G401.6 (cell line): ENCODE measurements at regions not wholly inside any gene's neighbourhood (a gene's known extent, or its start where the extent isn't known, plus 50 kb on each side); places are given as distances from the start of the nearest gene placed in this dataset.
"Not testable (repeated sequence)": the region's sequence is repeated elsewhere in the genome, so short reads cannot be mapped to it uniquely, and the experiment has no call there.

Source experiments
- FAIRE-seq: peaks from 2 replicates; lab custom pipeline; 2012; peaks lifted over from hg19 to GRCh38; lab: Jason Lieb, UNC

- no peak for FAIRE-seq
Measured at GRCh38 chr6:169144356-169144755, 109.3 kb downstream of the THBS2 start.

GRCh38 chr6:169142538-169142844 is 111.2 kb downstream of the THBS2 start:
- FAIRE-seq = no peak

GRCh38 chr6:169141671-169142537 is 111.7 kb downstream of the THBS2 start:
- no peak for FAIRE-seq

GRCh38 chr6:169140986-169141495 is 112.6 kb downstream of the THBS2 start:
- no peak for FAIRE-seq

- FAIRE-seq = no peak
Measured at GRCh38 chr6:169139179-169139971, 114.3 kb downstream of the THBS2 start.

GRCh38 chr6:169132352-169132940 is 121.2 kb downstream of the THBS2 start:
- no peak for FAIRE-seq

GRCh38 chr6:169131390-169131789 is 122.3 kb downstream of the THBS2 start:
- no peak for FAIRE-seq

- no peak for FAIRE-seq
Measured at GRCh38 chr6:169130113-169130512, 123.5 kb downstream of the THBS2 start.

GRCh38 chr6:169121013-169121412 is 132.6 kb downstream of the THBS2 start:
- FAIRE-seq = no peak

GRCh38 chr6:169119669-169120068 is 134.0 kb downstream of the THBS2 start:
- FAIRE-seq = no peak

- FAIRE-seq = no peak
Measured at GRCh38 chr6:169118346-169118830, 135.3 kb downstream of the THBS2 start.

- FAIRE-seq = no peak
Measured at GRCh38 chr6:169117663-169118062, 136.0 kb downstream of the THBS2 start.

GRCh38 chr6:169115632-169116031 is 138.0 kb downstream of the THBS2 start:
- FAIRE-seq = no peak

GRCh38 chr6:169114632-169115031 is 139.0 kb downstream of the THBS2 start:
- not testable (repeated sequence) for FAIRE-seq

- no peak for FAIRE-seq
Measured at GRCh38 chr6:169112483-169113320, 140.9 kb downstream of the THBS2 start.

GRCh38 chr6:169111203-169111602 is 142.4 kb downstream of the THBS2 start:
- FAIRE-seq = no peak

GRCh38 chr6:169109411-169110220 is 144.0 kb downstream of the THBS2 start:
- no peak for FAIRE-seq

GRCh38 chr6:169108753-169109152 is 144.9 kb downstream of the THBS2 start:
- FAIRE-seq = no peak

GRCh38 chr6:169106176-169106575 is 147.5 kb downstream of the THBS2 start:
- FAIRE-seq = no peak

- FAIRE-seq = no peak
Measured at GRCh38 chr6:169101981-169102380, 151.7 kb downstream of the THBS2 start.
